ENCODE measurements at regions not wholly inside any gene's neighbourhood (a gene's known extent, or its start where the extent isn't known, plus 50 kb on each side); places are given as distances from the start of the nearest gene placed in this dataset.

DNA sequence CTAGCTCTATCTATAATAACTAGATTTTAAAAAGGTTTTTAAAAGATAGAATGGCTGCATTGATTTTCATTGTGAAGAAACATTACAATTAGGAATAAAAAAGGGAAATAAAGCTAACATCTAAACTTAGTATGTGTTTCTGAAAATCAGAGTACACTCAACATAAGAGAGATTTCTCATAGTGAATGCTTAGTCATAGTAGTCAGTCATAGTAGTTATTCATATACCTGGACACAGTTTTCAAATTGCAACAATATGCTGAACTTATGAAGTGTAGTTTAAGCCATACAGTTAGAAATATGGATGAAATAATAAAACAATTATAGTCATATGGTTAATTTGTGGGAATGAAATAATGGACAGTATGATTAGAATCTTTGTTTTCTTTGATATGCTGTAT lies 273.0 kb upstream of the CTNND2 start:
- DNase-seq (ENCODE audit: low read depth in 1 of 2, low spot score in 2 of 2), result no peak
- Histone ChIP-seq H2BK5ac (ENCODE audit: low read depth, low read length) (no peak overlapping the region), H3K79me1 (ENCODE audit: low read depth, low read length) (no peaks in the 10 kb centered on the region), H3K36me3 (ENCODE audit: control insufficient read depth in 2 of 4, insufficient read depth in 4 of 4, low read length in 3 of 4) (peaks cover 0 to 6% (median 0%) of the 10 kb centered on the region in 4 experiments; a peak in 1 of 8 replicates), H3K9me3 (ENCODE audit: insufficient read depth in 2 of 2, low read depth in 1 of 2, low read length in 1 of 2) (peaks cover 0 to 3% of the 10 kb centered on the region in 2 experiments; a peak in 1 of 4 replicates), H2BK20ac (ENCODE audit: low read length) (no peak overlapping the region), H3K23me2 (ENCODE audit: low read depth, low read length) (no peaks in the 10 kb centered on the region), H2AFZ (ENCODE audit: low read length) (no peak overlapping the region), H4K8ac (ENCODE audit: extremely low read depth, insufficient read depth, low read length) (no peak overlapping the region), H3K14ac (ENCODE audit: insufficient read length) (no peak overlapping the region), H3K9ac (replicated peaks in 1 of 4; ENCODE audit: extremely low read depth in 1 of 4, low read depth in 3 of 4, low read length in 3 of 4) (no peak overlapping the region), H2AK5ac (ENCODE audit: low read depth, low read length) (no peak overlapping the region), H3K79me2 (ENCODE audit: control insufficient read depth in 1 of 2, insufficient read depth in 2 of 2, low read length in 2 of 2) (no peaks in the 10 kb centered on the region), H4K5ac (ENCODE audit: insufficient read length, low read depth, low read length) (no peak overlapping the region), H4K91ac (replicated peaks; ENCODE audit: insufficient read length, low read length) (no peak overlapping the region), H2BK15ac (ENCODE audit: low read length) (no peak overlapping the region), H3K27ac (ENCODE audit: low read depth, low read length) (no peak overlapping the region), H2BK120ac (replicated peaks; ENCODE audit: low read depth, low read length) (no peak overlapping the region), H4K20me1 (replicated peaks in 1 of 2; ENCODE audit: control insufficient read depth in 1 of 2, insufficient read depth in 2 of 2, low read length in 2 of 2) (no peaks in the 10 kb centered on the region), H3K23ac (ENCODE audit: insufficient read length) (no peak overlapping the region), H2BK12ac (ENCODE audit: low read depth, low read length) (no peak overlapping the region), H3K4me2 (ENCODE audit: insufficient read depth in 1 of 2, low read depth in 2 of 2, low read length in 2 of 2) (no peak overlapping the region), H3K56ac (replicated peaks; ENCODE audit: insufficient read length, low read depth, low read length) (no peak overlapping the region), H3K4me3 (ENCODE audit: extremely low read depth in 1 of 4, insufficient read depth in 2 of 4, low read depth in 3 of 4, low read length in 4 of 4) (no peak overlapping the region), H3K4me1 (replicated peaks in 1 of 4; ENCODE audit: control insufficient read depth in 3 of 4, insufficient read depth in 4 of 4, low read length in 3 of 4) (peaks cover 0 to 24% (median 9%) of the 10 kb centered on the region in 4 experiments; a peak in 4 of 7 replicates), H3K4ac (replicated peaks; ENCODE audit: insufficient read length, low read depth, low read length) (no peak overlapping the region), H3K18ac (ENCODE audit: extremely low read depth, low read length) (no peak overlapping the region), H3K27me3 (replicated peaks in 1 of 4; ENCODE audit: control insufficient read depth in 3 of 4, extremely low read depth in 1 of 4, insufficient read depth in 3 of 4, low read length in 3 of 4) (no peaks in the 10 kb centered on the region)
- FAIRE-seq, result no peak
- ChIA-PET POLR2A (ENCODE audit: partially characterized antibody) (no interaction called here), CTCF (ENCODE audit: partially characterized antibody) (no interaction called here)
- TF ChIP-seq HDAC6 (IDR thresholded peaks at IDR 0.05; ENCODE audit: low read depth, low read length), result no peak
- TF ChIP-seq BRCA1 (IDR thresholded peaks at IDR 0.05; ENCODE audit: low read depth, low read length), result no peak
- TF ChIP-seq TEAD4 (IDR thresholded peaks at IDR 0.05; ENCODE audit: low read depth, low read length), result no peak
- no peak for TF ChIP-seq ASH2L (IDR thresholded peaks at IDR 0.05; ENCODE audit: low read length)
- no peak for TF ChIP-seq YY1 (IDR thresholded peaks at IDR 0.05; ENCODE audit: low read depth, low read length)
- no peak for TF ChIP-seq EP300 (IDR thresholded peaks at IDR 0.05; ENCODE audit: borderline replicate concordance in 1 of 2, low read depth in 2 of 2, low read length in 2 of 2)
- no peak for TF ChIP-seq RBBP5 (IDR thresholded peaks at IDR 0.05; ENCODE audit: borderline replicate concordance, low read depth, low read length)
- TF ChIP-seq FOSL1 (IDR thresholded peaks at IDR 0.05; ENCODE audit: insufficient read depth, low read depth, low read length), result no peak
- TF ChIP-seq RAD21 (IDR thresholded peaks at IDR 0.05 in 1 of 2, conservative IDR thresholded peaks at IDR 0.05 in 1 of 2; ENCODE audit: low read depth in 2 of 2, low read length in 2 of 2), result no peak

Data from H1 (cell line).